Nephron (organoid): ENCODE measurements at regions not wholly inside any gene's neighbourhood (a gene's known extent, or its start where the extent isn't known, plus 50 kb on each side); places are given as distances from the start of the nearest gene placed in this dataset.
"Not testable (repeated sequence)": the region's sequence is repeated elsewhere in the genome, so short reads cannot be mapped to it uniquely, and the experiment has no call there.

Source experiments
- H3K27ac Mint-ChIP-seq, 3 experiments: 2 replicates each; pipeline ENCODE4 v1.8.0; 2020; ENCODE audit warnings: mixed read lengths in 3 of 3, mild to moderate bottlenecking in 2 of 3, moderate library complexity in 1 of 3
- H3K27me3 Mint-ChIP-seq: 2 replicates; pipeline ENCODE4 v1.8.0; 2021; ENCODE audit warnings: low read depth, mild to moderate bottlenecking, moderate library complexity, mixed read lengths
- H3K36me3 Mint-ChIP-seq: 2 replicates; pipeline ENCODE4 v1.8.0; 2020; ENCODE audit warnings: low read depth, mixed read lengths
- H3K4me1 Mint-ChIP-seq: 2 replicates; pipeline ENCODE4 v1.8.0; 2020; ENCODE audit warnings: mixed read lengths
- H3K4me3 Mint-ChIP-seq, 3 experiments: 2 replicates each; pipeline ENCODE4 v1.8.0; 2020; ENCODE audit warnings: mild to moderate bottlenecking in 3 of 3, mixed read lengths in 3 of 3, moderate library complexity in 2 of 3
- H3K9me3 Mint-ChIP-seq: 2 replicates; pipeline ENCODE4 v1.8.0; 2020; ENCODE audit warnings: mixed read lengths
- CTCF ChIP-seq, 3 experiments: fragments of 200-600 bp; sonication (generic); IDR thresholded peaks; one replicate each; pipeline ENCODE4 v1.5.0; 2021; ENCODE audit warnings: antibody characterized with exemption in 3 of 3; ENCODE audit not compliant: unreplicated experiment in 3 of 3

GRCh38 chr7:114269714-114270113 lies 144.9 kb upstream of the FOXP2 start:
- no peaks in the 10 kb centered on the region for H3K4me1 Mint-ChIP-seq
- no peak for TF ChIP-seq CTCF (IDR thresholded peaks at IDR 0.05; ENCODE audit: unreplicated experiment in 3 of 3)
- no peaks in the 10 kb centered on the region for H3K36me3 Mint-ChIP-seq
- no peak overlapping the region for H3K4me3 Mint-ChIP-seq
- H3K27ac Mint-ChIP-seq: no peak overlapping the region
- H3K27me3 Mint-ChIP-seq: no peaks in the 10 kb centered on the region
- peaks cover 4% of the 10 kb centered on the region for H3K9me3 Mint-ChIP-seq

- not testable (repeated sequence) for H3K4me3 Mint-ChIP-seq, H3K27me3 Mint-ChIP-seq, H3K27ac Mint-ChIP-seq, H3K4me1 Mint-ChIP-seq, H3K36me3 Mint-ChIP-seq, H3K9me3 Mint-ChIP-seq
These were observed 147.1 kb upstream of the FOXP2 start for GRCh38 chr7:114267550-114267949.

- H3K4me1 Mint-ChIP-seq: no peaks in the 10 kb centered on the region
- no peaks in the 10 kb centered on the region for H3K9me3 Mint-ChIP-seq
- no peak for TF ChIP-seq CTCF (IDR thresholded peaks at IDR 0.05; ENCODE audit: unreplicated experiment in 3 of 3)
- no peak overlapping the region for H3K4me3 Mint-ChIP-seq
- H3K27ac Mint-ChIP-seq: no peak overlapping the region
- H3K36me3 Mint-ChIP-seq: no peaks in the 10 kb centered on the region
- no peaks in the 10 kb centered on the region for H3K27me3 Mint-ChIP-seq
These were observed 150.6 kb upstream of the FOXP2 start for GRCh38 chr7:114264023-114264422.

GRCh38 chr7:114263219-114263618 lies 151.4 kb upstream of the FOXP2 start:
- no peaks in the 10 kb centered on the region for H3K27me3 Mint-ChIP-seq
- TF ChIP-seq CTCF (IDR thresholded peaks at IDR 0.05; ENCODE audit: unreplicated experiment in 3 of 3): no peak
- no peaks in the 10 kb centered on the region for H3K36me3 Mint-ChIP-seq
- no peaks in the 10 kb centered on the region for H3K4me1 Mint-ChIP-seq
- no peaks in the 10 kb centered on the region for H3K9me3 Mint-ChIP-seq
- H3K4me3 Mint-ChIP-seq: no peak overlapping the region
- no peak overlapping the region for H3K27ac Mint-ChIP-seq

GRCh38 chr7:114255404-114255841 lies 159.2 kb upstream of the FOXP2 start:
- Mint-ChIP-seq H3K4me3 (no peak overlapping the region), H3K36me3 (peaks cover under 1% of the 10 kb centered on the region), H3K4me1 (no peaks in the 10 kb centered on the region), H3K9me3 (peaks cover 30% of the 10 kb centered on the region), H3K27me3 (no peaks in the 10 kb centered on the region), H3K27ac (no peak overlapping the region)
- TF ChIP-seq CTCF (IDR thresholded peaks at IDR 0.05; ENCODE audit: unreplicated experiment in 3 of 3): no peak

GRCh38 chr7:114243646-114244045 lies 171.0 kb upstream of the FOXP2 start:
- no peaks in the 10 kb centered on the region for H3K9me3 Mint-ChIP-seq
- H3K27ac Mint-ChIP-seq: peak overlapping the region in 1 of 3 experiments; percentile 5
- H3K4me1 Mint-ChIP-seq: no peaks in the 10 kb centered on the region
- no peak for TF ChIP-seq CTCF (IDR thresholded peaks at IDR 0.05; ENCODE audit: unreplicated experiment in 3 of 3)
- H3K4me3 Mint-ChIP-seq: no peak overlapping the region
- no peaks in the 10 kb centered on the region for H3K27me3 Mint-ChIP-seq
- peaks cover 4% of the 10 kb centered on the region for H3K36me3 Mint-ChIP-seq
